GM06990 (cell line): ENCODE measurements at regions not wholly inside any gene's neighbourhood (a gene's known extent, or its start where the extent isn't known, plus 50 kb on each side); places are given as distances from the start of the nearest gene placed in this dataset.

ENCODE experiments used
- DNase-seq: peaks from one replicate; pipeline ENCODE4 v3.0.0-alpha.2; 2011; ENCODE audit not compliant: insufficient read length; ENCODE audit errors: extremely low read depth
- H3K27me3 ChIP-seq: replicated peaks from 2 replicates; pipeline ENCODE4 v1.6.0; 2011; ENCODE audit warnings: low read length; ENCODE audit not compliant: control insufficient read depth, insufficient read depth
- H3K36me3 ChIP-seq: 2 replicates; pipeline ENCODE4 v1.5.1; 2011; ENCODE audit warnings: low read length; ENCODE audit not compliant: control insufficient read depth, insufficient read depth
- H3K4me3 ChIP-seq: replicated peaks from 2 replicates; pipeline ENCODE4 v1.5.1; 2011; ENCODE audit warnings: low read depth, mild to moderate bottlenecking, control low read depth, low read length
- CTCF ChIP-seq: IDR thresholded peaks from 2 replicates; pipeline ENCODE4 v1.5.1; 2011; ENCODE audit warnings: low read length, control low read depth, mild to moderate bottlenecking, inconsistent platforms; ENCODE audit not compliant: insufficient read depth, poor library complexity, severe bottlenecking

GRCh38 chr1:59152511-59152910 is 144.4 kb upstream of the FGGY start:
- no peak overlapping the region for H3K4me3 ChIP-seq
- H3K27me3 ChIP-seq: no peaks in the 10 kb centered on the region
- TF ChIP-seq CTCF: no peak
- DNase-seq: no peak
- no peaks in the 10 kb centered on the region for H3K36me3 ChIP-seq

- no peak for DNase-seq
- Histone ChIP-seq H3K4me3 (no peak overlapping the region), H3K27me3 (no peaks in the 10 kb centered on the region), H3K36me3 (no peaks in the 10 kb centered on the region)
- no peak for TF ChIP-seq CTCF
Observed at GRCh38 chr1:59154401-59154800, 142.5 kb upstream of the FGGY start.

- TF ChIP-seq CTCF: no peak
- H3K4me3 ChIP-seq: no peak overlapping the region
Observed at GRCh38 chr1:59155351-59155750, 141.5 kb upstream of the FGGY start.

GRCh38 chr1:59156051-59156450 is 140.8 kb upstream of the FGGY start:
- no peak overlapping the region for H3K4me3 ChIP-seq
- H3K36me3 ChIP-seq: no peaks in the 10 kb centered on the region
- TF ChIP-seq CTCF: no peak
- no peak for DNase-seq
- no peaks in the 10 kb centered on the region for H3K27me3 ChIP-seq

More at GRCh38 chr1:59155351-59155750, 141.5 kb upstream of the FGGY start:
- Histone ChIP-seq H3K27me3 (no peaks in the 10 kb centered on the region), H3K36me3 (no peaks in the 10 kb centered on the region)
- DNase-seq: no peak

- H3K36me3 ChIP-seq: no peaks in the 10 kb centered on the region
- DNase-seq: no peak
- no peaks in the 10 kb centered on the region for H3K27me3 ChIP-seq
- no peak for TF ChIP-seq CTCF
- H3K4me3 ChIP-seq: no peak overlapping the region
Observed at GRCh38 chr1:59156526-59157199, 140.2 kb upstream of the FGGY start.

GRCh38 chr1:59158321-59158720 is 138.6 kb upstream of the FGGY start:
- no peak for TF ChIP-seq CTCF
- H3K4me3 ChIP-seq: no peak overlapping the region
- H3K36me3 ChIP-seq: no peaks in the 10 kb centered on the region
- no peaks in the 10 kb centered on the region for H3K27me3 ChIP-seq
- no peak for DNase-seq
